K562 (cell line): ENCODE measurements at regions not wholly inside any gene's neighbourhood (a gene's known extent, or its start where the extent isn't known, plus 50 kb on each side); places are given as distances from the start of the nearest gene placed in this dataset.

Source experiments
- ATF1 ChIP-seq, 2 experiments: fragments of 450-650 bp in 1 of 2; IDR thresholded peaks; 2 replicates each; pipeline ENCODE4 v1.6.1; 2016; ENCODE audit warnings: missing compliant biosample characterization in 1 of 2, missing genetic modification characterization in 1 of 2
- ATF7 ChIP-seq: fragments of 450-650 bp; IDR thresholded peaks from 2 replicates; pipeline ENCODE4 v1.7.1; 2014; ENCODE audit warnings: mild to moderate bottlenecking, moderate library complexity
- DNMT1 ChIP-seq: fragments of 450-650 bp; IDR thresholded peaks from 2 replicates; pipeline ENCODE4 v1.6.1; 2016; ENCODE audit warnings: antibody characterized with exemption, mild to moderate bottlenecking
- EP300 ChIP-seq: IDR thresholded peaks from 2 replicates; pipeline ENCODE4 v1.6.1; 2012; ENCODE audit warnings: low read length, improper control_type of control experiment
- GATAD2A ChIP-seq: fragments of 450-650 bp; IDR thresholded peaks from 2 replicates; pipeline ENCODE4 v1.6.1; 2017
- MAFK ChIP-seq: IDR thresholded peaks from 2 replicates; pipeline ENCODE4 v1.6.1; 2011; ENCODE audit warnings: low read length, improper control_type of control experiment
- NFXL1 ChIP-seq: fragments of 450-650 bp; formaldehyde crosslinking; IDR thresholded peaks from 2 replicates; pipeline ENCODE4 v1.4.0; 2021; ENCODE audit warnings: mild to moderate bottlenecking
- NR1H2 ChIP-seq: sonication (generic); formaldehyde crosslinking; IDR thresholded peaks from 2 replicates; pipeline ENCODE4 v1.4.0; 2020; ENCODE audit warnings: mild to moderate bottlenecking, missing genetic modification reagents
- RAD21 ChIP-seq, 2 experiments: fragments of 250-450 bp in 1 of 2; fragments of 450-650 bp in 1 of 2; sonication (Bioruptor Pico) in 1 of 2; formaldehyde crosslinking in 1 of 2; IDR thresholded peaks in 1 of 2; conservative IDR thresholded peaks in 1 of 2; 2 replicates each; pipeline versions ENCODE4 v1.4.0 to v1.8.0; 2020 to 2022; ENCODE audit warnings: mild to moderate bottlenecking in 2 of 2, moderate library complexity in 1 of 2
- TF ChIP-seq, protein P1 (sequence below), 2 experiments: fragments of 450-650 bp in 1 of 2; sonication (generic) in 1 of 2; formaldehyde crosslinking in 1 of 2; IDR thresholded peaks in 1 of 2; conservative IDR thresholded peaks in 1 of 2; 2 replicates each; pipeline versions ENCODE4 v1.6.1 to v1.8.1; 2016 to 2023; ENCODE audit warnings: mild to moderate bottlenecking in 2 of 2, moderate library complexity in 2 of 2, inconsistent platforms in 1 of 2, missing genetic modification reagents in 1 of 2

- TF ChIP-seq NFXL1 (CRISPR knock-in tag): no peak
- TF ChIP-seq DNMT1: no peak
- no peak for TF ChIP-seq EP300
- TF ChIP-seq NR1H2 (CRISPR knock-in tag): no peak
- no peak for TF ChIP-seq ATF1 (CRISPR knock-in tag; IDR thresholded peaks at IDR 0.05)
- no peak for TF ChIP-seq ATF1 (tag; IDR thresholded peaks at IDR 0.05)
- no peak for TF ChIP-seq ATF7
- TF ChIP-seq GATAD2A: no peak
- TF ChIP-seq, protein P1, sequence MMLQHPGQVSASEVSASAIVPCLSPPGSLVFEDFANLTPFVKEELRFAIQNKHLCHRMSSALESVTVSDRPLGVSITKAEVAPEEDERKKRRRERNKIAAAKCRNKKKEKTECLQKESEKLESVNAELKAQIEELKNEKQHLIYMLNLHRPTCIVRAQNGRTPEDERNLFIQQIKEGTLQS (IDR thresholded peaks at IDR 0.05): no peak
- TF ChIP-seq, protein P1 (CRISPR knock-in tag; conservative IDR thresholded peaks at IDR 0.05): no peak
- TF ChIP-seq RAD21 (CRISPR knock-in tag; conservative IDR thresholded peaks at IDR 0.05 in 1 of 2, IDR thresholded peaks at IDR 0.05 in 1 of 2): no peak
- no peak for TF ChIP-seq MAFK
Measured at GRCh38 chr4:160546201-160546600, 1443.3 kb downstream of the RAPGEF2 start.
